COLO668 (cell line): ENCODE measurements at regions not wholly inside any gene's neighbourhood (a gene's known extent, or its start where the extent isn't known, plus 50 kb on each side); places are given as distances from the start of the nearest gene placed in this dataset.

ENCODE experiments used
- DNase-seq: peaks from one replicate; lab custom pipeline; 2025; ENCODE audit not compliant: unreplicated experiment; lab: John Stamatoyannopoulos, UW

DNA sequence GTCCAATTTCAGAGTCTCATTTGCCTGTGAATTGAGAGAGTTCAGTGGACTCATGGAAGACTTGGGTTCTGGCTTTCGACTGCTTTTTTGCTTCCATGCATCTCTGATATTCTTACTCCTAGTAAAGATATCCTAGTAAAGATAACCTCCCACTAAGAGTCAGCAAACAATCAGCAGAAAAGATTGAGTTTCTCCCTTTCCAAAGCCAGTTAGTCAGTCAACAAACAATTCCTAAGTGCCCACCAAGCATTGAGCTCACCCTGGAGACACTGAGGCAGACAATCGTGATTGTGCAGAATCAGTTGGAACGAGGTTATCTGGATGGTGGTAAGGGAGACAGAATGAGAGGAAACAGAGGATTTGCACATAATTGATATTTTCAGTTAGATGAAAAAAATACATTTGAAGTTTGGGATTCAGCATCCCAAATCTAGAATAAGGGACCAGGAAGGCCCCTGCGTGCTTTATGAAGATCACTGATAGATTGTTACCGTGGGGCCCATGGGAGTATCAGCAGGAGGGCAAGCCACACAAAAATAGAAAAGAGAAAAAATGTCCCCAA is 99.7 kb upstream of the SLC38A2 start:
- no peak for DNase-seq

DNA sequence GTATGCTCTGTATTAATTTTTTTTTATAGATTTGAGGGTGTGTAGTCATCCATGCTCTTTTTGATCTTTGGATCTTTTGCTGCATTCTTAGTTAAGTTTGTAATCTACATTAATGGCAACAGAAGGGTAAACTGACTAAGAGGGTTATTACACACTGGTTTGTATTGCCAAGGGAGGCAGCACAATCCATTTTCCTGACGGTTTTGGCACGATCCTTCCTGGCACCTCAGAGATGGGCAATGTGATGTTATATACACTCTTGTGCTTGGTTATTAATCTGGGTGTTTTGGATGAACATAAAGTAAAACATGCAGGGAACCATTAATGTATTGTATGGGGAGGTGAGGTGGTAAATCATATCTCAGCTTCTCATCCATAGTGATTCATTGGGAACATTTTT is 98.8 kb upstream of the SLC38A2 start:
- DNase-seq: no peak

DNA sequence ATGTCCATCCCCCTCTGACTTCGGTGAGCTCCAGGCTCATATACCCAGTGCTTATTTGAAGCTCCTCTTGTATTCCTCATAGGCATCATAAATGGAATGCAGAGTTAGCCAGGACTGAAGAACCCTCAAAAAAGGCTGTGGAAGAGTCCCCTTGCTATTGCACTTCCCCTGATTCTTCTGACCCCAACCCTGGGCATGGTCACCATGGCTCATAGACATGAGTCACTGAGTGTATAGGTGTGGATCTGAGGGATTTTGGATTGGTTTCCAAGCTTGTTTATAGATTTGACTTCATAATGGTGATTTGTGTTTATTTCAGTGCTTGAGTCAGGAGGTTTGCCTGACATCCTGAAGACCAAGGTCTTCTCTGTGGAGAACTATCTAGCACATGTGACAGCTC is 98.4 kb upstream of the SLC38A2 start:
- DNase-seq: no peak

- DNase-seq: no peak
Measured at GRCh38 chr12:46470036-46470627, 97.6 kb upstream of the SLC38A2 start.

GRCh38 chr12:46468813-46469212 is 96.2 kb upstream of the SLC38A2 start:
- DNase-seq: no peak

- no peak for DNase-seq
Measured at GRCh38 chr12:46468160-46468559, 95.6 kb upstream of the SLC38A2 start.

- DNase-seq: no peak
Measured at GRCh38 chr12:46465307-46465706, 92.7 kb upstream of the SLC38A2 start.

DNA sequence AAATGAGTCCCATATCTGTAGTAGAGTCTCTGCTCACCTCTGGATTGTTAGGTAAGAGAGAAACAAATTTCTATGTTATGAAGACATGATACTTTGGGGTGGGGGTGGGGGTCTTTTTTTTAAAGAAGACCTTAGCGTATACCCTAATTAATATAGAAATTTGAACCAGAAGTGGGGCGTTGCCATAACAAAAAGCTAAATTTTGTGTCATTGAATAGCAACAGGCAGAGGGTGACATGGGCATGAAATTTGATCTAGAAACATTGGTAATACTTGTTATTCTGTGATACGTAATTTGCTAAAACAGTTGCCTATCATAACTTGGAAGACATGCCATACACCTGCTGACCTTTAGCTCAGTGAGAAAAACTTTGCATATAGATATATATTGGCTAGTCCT is 92.3 kb upstream of the SLC38A2 start:
- DNase-seq: no peak

GRCh38 chr12:46462641-46463355 is 90.2 kb upstream of the SLC38A2 start:
- DNase-seq: no peak

DNA sequence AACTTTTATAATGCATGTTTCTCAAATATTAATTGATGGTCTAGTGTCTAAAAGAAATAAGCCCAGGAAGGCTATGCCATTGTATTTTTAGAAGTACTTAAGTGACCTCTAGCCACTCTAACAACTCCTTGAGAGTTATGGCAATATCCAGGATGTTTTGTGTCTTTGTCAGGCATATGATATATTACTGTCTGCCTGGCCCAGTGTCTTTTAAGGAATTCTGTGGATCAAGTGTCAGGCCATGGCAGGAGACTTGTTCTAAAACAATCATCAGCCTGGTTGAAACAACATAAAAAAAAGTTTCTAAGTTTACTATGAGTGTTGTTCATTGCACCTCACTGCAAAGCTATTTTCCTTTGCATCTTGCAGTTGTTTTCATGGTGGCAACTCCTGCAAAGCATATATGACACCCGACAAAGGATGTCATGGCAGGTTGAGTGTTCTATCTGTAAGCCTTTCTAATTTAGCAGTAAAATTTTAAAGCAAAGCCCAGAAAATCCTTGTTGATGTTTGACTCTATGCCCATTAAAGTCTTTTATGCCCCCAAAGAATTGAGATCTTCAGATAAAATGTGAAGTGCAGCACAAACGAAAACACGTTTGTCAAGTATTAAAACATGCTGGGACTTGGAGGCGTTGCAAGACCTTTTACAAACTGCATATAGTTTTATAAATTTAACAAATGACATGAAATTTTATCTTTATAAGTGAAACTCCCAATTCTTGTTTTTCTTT is 89.5 kb upstream of the SLC38A2 start:
- no peak for DNase-seq

GRCh38 chr12:46461459-46461858 is 88.9 kb upstream of the SLC38A2 start:
- DNase-seq: no peak

GRCh38 chr12:46460682-46461210 is 88.2 kb upstream of the SLC38A2 start:
- DNase-seq: no peak

- DNase-seq: no peak
Measured at GRCh38 chr12:46459861-46460545, 87.4 kb upstream of the SLC38A2 start.

DNA sequence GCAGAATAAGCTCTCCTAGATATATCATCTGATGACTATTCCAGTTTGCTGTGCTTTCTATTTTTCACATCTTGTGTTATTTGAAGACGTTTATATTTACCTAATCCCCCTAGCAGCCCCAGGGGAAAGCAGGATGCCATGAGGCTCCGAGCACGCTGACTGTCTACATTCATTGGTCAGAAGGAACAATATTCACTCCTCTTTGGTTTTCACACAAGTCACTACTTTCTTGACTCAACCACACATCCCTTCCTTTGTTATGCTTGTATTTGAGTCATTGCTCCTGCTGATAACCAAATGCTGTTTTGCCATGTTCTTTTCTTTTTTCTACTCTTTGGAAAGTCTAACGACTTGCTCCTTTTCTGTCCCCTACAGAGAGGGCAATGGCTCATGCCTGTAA is 86.5 kb upstream of the SLC38A2 start:
- no peak for DNase-seq

DNA sequence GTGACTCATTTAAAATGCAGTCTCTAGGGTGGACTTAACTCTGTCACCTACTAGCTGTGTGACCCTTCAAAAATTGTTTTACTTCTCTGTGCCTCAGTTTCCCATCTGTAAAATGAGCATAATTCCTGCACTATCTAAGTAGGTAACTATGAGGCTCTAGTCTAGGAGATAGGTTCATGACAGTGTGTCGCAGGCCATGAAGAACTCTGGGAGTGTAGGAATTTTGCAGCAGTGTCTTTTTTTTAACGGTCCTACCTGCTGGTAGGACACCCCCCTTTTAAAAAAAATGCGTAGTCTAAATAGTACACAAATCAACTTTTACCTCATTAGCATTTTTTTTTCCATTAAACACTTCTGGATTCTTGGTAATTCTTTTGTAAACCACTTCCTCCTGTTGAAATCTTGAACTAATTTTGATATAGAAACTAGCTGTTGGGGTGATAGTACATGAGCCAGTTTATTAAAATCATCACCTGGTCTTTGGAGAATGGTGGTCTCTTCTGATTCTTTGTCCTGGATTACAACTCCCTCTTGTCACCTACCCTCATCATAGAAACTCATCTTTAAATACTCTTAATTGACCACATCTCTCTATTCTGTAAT is 86.0 kb upstream of the SLC38A2 start:
- DNase-seq: no peak

- DNase-seq: no peak
Measured at GRCh38 chr12:46457958-46458357, 85.4 kb upstream of the SLC38A2 start.

- no peak for DNase-seq
Measured at GRCh38 chr12:46456356-46457334, 84.1 kb upstream of the SLC38A2 start.

DNA sequence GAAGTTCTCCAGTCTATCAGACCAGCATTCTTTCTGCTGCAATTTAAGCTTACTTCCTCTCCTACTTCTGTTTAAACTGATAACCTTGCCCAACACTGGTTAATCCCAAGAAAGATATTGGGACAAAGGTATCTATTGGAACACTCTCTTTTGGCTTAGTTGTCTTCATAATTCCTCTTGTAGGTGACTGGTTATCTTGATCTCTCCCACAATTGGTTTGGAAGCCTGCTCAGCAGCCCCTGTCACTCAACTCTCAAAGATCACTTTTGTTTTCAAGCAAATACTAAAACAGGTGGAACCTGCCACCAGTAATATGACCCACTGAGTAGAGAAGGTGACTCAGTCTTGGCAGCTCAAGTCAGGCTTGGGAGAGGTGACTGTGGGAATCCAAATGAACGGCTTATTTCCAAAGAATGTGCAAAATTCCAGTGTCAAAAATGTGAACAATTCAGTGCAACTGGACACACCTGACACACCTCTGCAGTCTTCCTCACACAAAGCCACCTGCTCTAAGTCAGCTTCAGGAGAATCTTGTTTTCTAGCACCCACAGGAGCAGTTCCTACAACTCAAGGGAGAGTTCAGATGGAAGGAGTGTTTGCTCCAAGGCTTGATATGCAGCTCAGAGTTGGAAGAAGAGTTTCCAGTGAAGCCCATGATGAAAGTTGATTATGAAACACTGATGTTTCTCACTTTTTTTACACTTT is 83.2 kb upstream of the SLC38A2 start:
- DNase-seq: no peak

- DNase-seq: no peak
Measured at GRCh38 chr12:46454981-46455380, 82.4 kb upstream of the SLC38A2 start.
